Activated T-cell treated with anti-CD3 and anti-CD28 coated beads, Interleukin-2, amount 50 U/mL, for 1 hour (primary cell): ENCODE measurements at regions not wholly inside any gene's neighbourhood (a gene's known extent, or its start where the extent isn't known, plus 50 kb on each side); places are given as distances from the start of the nearest gene placed in this dataset.

Source experiments
- DNase-seq: peaks from one replicate; pipeline ENCODE4 v3.0.0-alpha.2; 2020

- no peak for DNase-seq
Measured at GRCh38 chr21:35933466-35933865, 126.9 kb downstream of the SETD4 start.

- no peak for DNase-seq
Measured at GRCh38 chr21:35932232-35932911, 128.0 kb downstream of the SETD4 start.

GRCh38 chr21:35929901-35930300 lies 130.4 kb downstream of the SETD4 start:
- DNase-seq: no peak

GRCh38 chr21:35927262-35927661 lies 133.1 kb downstream of the SETD4 start:
- DNase-seq: no peak

GRCh38 chr21:35926003-35926740 lies 134.2 kb downstream of the SETD4 start:
- DNase-seq: no peak

GRCh38 chr21:35925497-35925896 lies 134.8 kb downstream of the SETD4 start:
- DNase-seq: no peak

- DNase-seq: no peak
Measured at GRCh38 chr21:35924714-35925301, 135.5 kb downstream of the SETD4 start.

- no peak for DNase-seq
Measured at GRCh38 chr21:35923971-35924370, 136.4 kb downstream of the SETD4 start.

GRCh38 chr21:35922618-35923017 lies 137.7 kb downstream of the SETD4 start:
- DNase-seq: no peak

- no peak for DNase-seq
Measured at GRCh38 chr21:35921471-35921870, 138.9 kb downstream of the SETD4 start.

- no peak for DNase-seq
Measured at GRCh38 chr21:35920436-35920835, 139.9 kb downstream of the SETD4 start.

- no peak for DNase-seq
Measured at GRCh38 chr21:35915030-35915429, 145.3 kb downstream of the SETD4 start.

- DNase-seq: no peak
Measured at GRCh38 chr21:35911412-35912191, 148.7 kb downstream of the SETD4 start.

- DNase-seq: no peak
Measured at GRCh38 chr21:35909456-35910223, 150.7 kb downstream of the SETD4 start.

GRCh38 chr21:35908311-35909078 lies 151.8 kb downstream of the SETD4 start:
- DNase-seq: no peak

- DNase-seq: no peak
Measured at GRCh38 chr21:35906586-35906985, 153.7 kb downstream of the SETD4 start.

GRCh38 chr21:35905963-35906345 lies 154.4 kb downstream of the SETD4 start:
- no peak for DNase-seq

GRCh38 chr21:35905096-35905962 lies 155.0 kb downstream of the SETD4 start:
- DNase-seq: no peak

GRCh38 chr21:35900539-35900938 lies 159.8 kb downstream of the SETD4 start:
- DNase-seq: no peak

GRCh38 chr21:35896060-35896459 lies 164.3 kb downstream of the SETD4 start:
- DNase-seq: no peak

GRCh38 chr21:35895598-35895997 lies 164.7 kb downstream of the SETD4 start:
- DNase-seq: no peak
